ENCODE measurements at regions not wholly inside any gene's neighbourhood (a gene's known extent, or its start where the extent isn't known, plus 50 kb on each side); places are given as distances from the start of the nearest gene placed in this dataset.

- no peak overlapping the region for H2BK120ac ChIP-seq (ENCODE audit: low read depth, low read length)
- BruUV-seq (replicated peaks), result no TSS peak
These were observed 208.3 kb downstream of the DNAJB9 start for GRCh38 chr7:108777966-108778365.

More at GRCh38 chr7:108777966-108778365, 208.3 kb downstream of the DNAJB9 start:
- no peaks in the 10 kb centered on the region for H3K9me3 ChIP-seq (ENCODE audit: control insufficient read depth, insufficient read depth, low read length)
- TF ChIP-seq MAFK (IDR thresholded peaks at IDR 0.05; ENCODE audit: low read depth, low read length) (no peak), RAD21 (IDR thresholded peaks at IDR 0.05; ENCODE audit: low read length) (no peak), SMC3 (IDR thresholded peaks at IDR 0.05; ENCODE audit: low read depth, low read length) (no peak), FOS (IDR thresholded peaks at IDR 0.05; ENCODE audit: low read depth, low read length) (no peak), BHLHE40 (IDR thresholded peaks at IDR 0.05; ENCODE audit: low read depth, low read length) (no peak), CHD1 (IDR thresholded peaks at IDR 0.05; ENCODE audit: low read depth, low read length) (no peak), CTCF (conservative IDR thresholded peaks at IDR 0.05; ENCODE audit: low read depth, low read length) (no peak), MXI1 (IDR thresholded peaks at IDR 0.05; ENCODE audit: borderline replicate concordance, low read depth, low read length) (no peak), NFE2L2 (IDR thresholded peaks at IDR 0.05; ENCODE audit: low read depth, low read length) (no peak), POLR2A (IDR thresholded peaks at IDR 0.05; ENCODE audit: low read depth, low read length) (no peak), RCOR1 (IDR thresholded peaks at IDR 0.05; ENCODE audit: insufficient replicate concordance, low read length) (no peak), CEBPB (IDR thresholded peaks at IDR 0.05; ENCODE audit: low read depth, low read length) (no peak), RFX5 (IDR thresholded peaks at IDR 0.05; ENCODE audit: low read depth, low read length) (no peak)
- TF ChIP-seq, protein P1, sequence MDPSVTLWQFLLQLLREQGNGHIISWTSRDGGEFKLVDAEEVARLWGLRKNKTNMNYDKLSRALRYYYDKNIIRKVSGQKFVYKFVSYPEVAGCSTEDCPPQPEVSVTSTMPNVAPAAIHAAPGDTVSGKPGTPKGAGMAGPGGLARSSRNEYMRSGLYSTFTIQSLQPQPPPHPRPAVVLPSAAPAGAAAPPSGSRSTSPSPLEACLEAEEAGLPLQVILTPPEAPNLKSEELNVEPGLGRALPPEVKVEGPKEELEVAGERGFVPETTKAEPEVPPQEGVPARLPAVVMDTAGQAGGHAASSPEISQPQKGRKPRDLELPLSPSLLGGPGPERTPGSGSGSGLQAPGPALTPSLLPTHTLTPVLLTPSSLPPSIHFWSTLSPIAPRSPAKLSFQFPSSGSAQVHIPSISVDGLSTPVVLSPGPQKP (IDR thresholded peaks at IDR 0.05; ENCODE audit: borderline replicate concordance, low read depth, low read length), result no peak
- TF ChIP-seq, protein P2, sequence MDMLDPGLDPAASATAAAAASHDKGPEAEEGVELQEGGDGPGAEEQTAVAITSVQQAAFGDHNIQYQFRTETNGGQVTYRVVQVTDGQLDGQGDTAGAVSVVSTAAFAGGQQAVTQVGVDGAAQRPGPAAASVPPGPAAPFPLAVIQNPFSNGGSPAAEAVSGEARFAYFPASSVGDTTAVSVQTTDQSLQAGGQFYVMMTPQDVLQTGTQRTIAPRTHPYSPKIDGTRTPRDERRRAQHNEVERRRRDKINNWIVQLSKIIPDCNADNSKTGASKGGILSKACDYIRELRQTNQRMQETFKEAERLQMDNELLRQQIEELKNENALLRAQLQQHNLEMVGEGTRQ (IDR thresholded peaks at IDR 0.05; ENCODE audit: low read depth, low read length), result no peak
- H4K91ac ChIP-seq (ENCODE audit: insufficient read depth, low read depth, low read length), result no peak overlapping the region
- no peaks in the 10 kb centered on the region for H3K9me1 ChIP-seq (ENCODE audit: insufficient read depth, low read length)
- H3K56ac ChIP-seq (ENCODE audit: extremely low read depth, insufficient read depth, low read length), result no peak overlapping the region
- H3K23ac ChIP-seq (ENCODE audit: low read depth, low read length), result no peak overlapping the region
- intact Hi-C loops (cut with micrococcal nuclease), result no loop called here
- no peak overlapping the region for H2AK9ac ChIP-seq (replicated peaks; ENCODE audit: low read depth, low read length, poor library complexity)
- H3K4me1 ChIP-seq (ENCODE audit: control insufficient read depth, insufficient read depth, low read length), result no peaks in the 10 kb centered on the region
- H2BK5ac ChIP-seq (ENCODE audit: low read depth, low read length, poor library complexity, severe bottlenecking), result no peak overlapping the region
- dilution Hi-C loops (cut with HindIII; ENCODE audit: low sequenced_read_pairs, unreplicated experiment), result no loop called here
- H2AK5ac ChIP-seq (ENCODE audit: low read depth, low read length), result no peak overlapping the region
- H3K14ac ChIP-seq (replicated peaks; ENCODE audit: low read depth, low read length), result no peak overlapping the region
- H3K27me3 ChIP-seq (ENCODE audit: control insufficient read depth, insufficient read depth, low read length), result no peaks in the 10 kb centered on the region
- H3K9ac ChIP-seq (ENCODE audit: low read depth, low read length), result no peak overlapping the region
- no peak overlapping the region for H3K4ac ChIP-seq (ENCODE audit: low read depth, low read length)
- no peaks in the 10 kb centered on the region for H3K36me3 ChIP-seq (ENCODE audit: control insufficient read depth, insufficient read depth, low read length)
- H3K18ac ChIP-seq (ENCODE audit: low read depth, low read length), result no peak overlapping the region
- no peak overlapping the region for H3K4me2 ChIP-seq (ENCODE audit: low read depth, low read length)
- H3K79me1 ChIP-seq (ENCODE audit: low read depth in 1 of 2, low read length in 2 of 2), result no peaks in the 10 kb centered on the region
- H4K5ac ChIP-seq (ENCODE audit: low read depth, low read length), result no peak overlapping the region
- DNase-seq (no peak), ATAC-seq (ENCODE audit: low read depth) (no peak)
- no CpG with 5 or more reads among the region's 1 CpG for WGBS, 2 experiments (ENCODE audit: extremely low coverage in 2 of 2, insufficient read length in 1 of 2)
- H3K4me3 ChIP-seq (ENCODE audit: insufficient read depth, low read depth, low read length), result no peak overlapping the region
- H4K20me1 ChIP-seq (ENCODE audit: insufficient read depth, low read length), result no peaks in the 10 kb centered on the region
- H4K8ac ChIP-seq (ENCODE audit: low read depth in 2 of 2, low read length in 2 of 2), result no peak overlapping the region
- no peak overlapping the region for H3K27ac ChIP-seq (ENCODE audit: insufficient read depth, low read length)
- POLR2A ChIA-PET (ENCODE audit: unreplicated experiment), result no interaction called here
- no peak overlapping the region for H2BK20ac ChIP-seq (ENCODE audit: low read depth, low read length)
- H2AFZ ChIP-seq (replicated peaks; ENCODE audit: low read length, poor library complexity), result no peak overlapping the region
- no peak overlapping the region for H2BK15ac ChIP-seq (ENCODE audit: low read depth, low read length)
- CTCF ChIA-PET, result interaction anchor here (0.6 kb wide), 1 partner anchor 38 kb away, joined by 4 read pairs; no protein-coding TSS in a partner anchor
- in situ Hi-C loops (cut with MboI; ENCODE audit: low sequenced_read_pairs), result no loop called here
